GM06990 (cell line): ENCODE measurements at regions not wholly inside any gene's neighbourhood (a gene's known extent, or its start where the extent isn't known, plus 50 kb on each side); places are given as distances from the start of the nearest gene placed in this dataset.
"Not testable (repeated sequence)": the region's sequence is repeated elsewhere in the genome, so short reads cannot be mapped to it uniquely, and the experiment has no call there.

Source experiments
- DNase-seq: peaks from one replicate; pipeline ENCODE4 v3.0.0-alpha.2; 2011; ENCODE audit not compliant: insufficient read length; ENCODE audit errors: extremely low read depth
- H3K27me3 ChIP-seq: replicated peaks from 2 replicates; pipeline ENCODE4 v1.6.0; 2011; ENCODE audit warnings: low read length; ENCODE audit not compliant: control insufficient read depth, insufficient read depth
- H3K36me3 ChIP-seq: 2 replicates; pipeline ENCODE4 v1.5.1; 2011; ENCODE audit warnings: low read length; ENCODE audit not compliant: control insufficient read depth, insufficient read depth
- H3K4me3 ChIP-seq: replicated peaks from 2 replicates; pipeline ENCODE4 v1.5.1; 2011; ENCODE audit warnings: low read depth, mild to moderate bottlenecking, control low read depth, low read length
- CTCF ChIP-seq: IDR thresholded peaks from 2 replicates; pipeline ENCODE4 v1.5.1; 2011; ENCODE audit warnings: low read length, control low read depth, mild to moderate bottlenecking, inconsistent platforms; ENCODE audit not compliant: insufficient read depth, poor library complexity, severe bottlenecking

- Histone ChIP-seq H3K4me3 (no peak overlapping the region), H3K27me3 (no peaks in the 10 kb centered on the region), H3K36me3 (no peaks in the 10 kb centered on the region)
- DNase-seq: no peak
- no peak for TF ChIP-seq CTCF
Measured at GRCh38 chr2:37571587-37572136, 99.8 kb downstream of the CDC42EP3 start.

GRCh38 chr2:37573451-37574388 lies 97.7 kb downstream of the CDC42EP3 start:
- no peaks in the 10 kb centered on the region; the same call in 1 of the 2 replicates for H3K36me3 ChIP-seq
- TF ChIP-seq CTCF: no peak
- H3K4me3 ChIP-seq: no peak overlapping the region
- no peaks in the 10 kb centered on the region for H3K27me3 ChIP-seq
- DNase-seq: no peak

- no peak for TF ChIP-seq CTCF
Measured at GRCh38 chr2:37575780-37576179, 95.7 kb downstream of the CDC42EP3 start.

GRCh38 chr2:37576194-37576593 lies 95.2 kb downstream of the CDC42EP3 start:
- DNase-seq, H3K36me3 ChIP-seq, H3K27me3 ChIP-seq, H3K4me3 ChIP-seq: not testable (repeated sequence)

More at GRCh38 chr2:37575780-37576179, 95.7 kb downstream of the CDC42EP3 start:
- no peak for DNase-seq
- H3K27me3 ChIP-seq: no peaks in the 10 kb centered on the region
- H3K36me3 ChIP-seq: no peaks in the 10 kb centered on the region; the same call in 1 of the 2 replicates
- no peak overlapping the region for H3K4me3 ChIP-seq

- Histone ChIP-seq H3K4me3 (no peak overlapping the region), H3K36me3 (no peaks in the 10 kb centered on the region; the same call in 1 of the 2 replicates), H3K27me3 (no peaks in the 10 kb centered on the region)
- no peak for DNase-seq
- TF ChIP-seq CTCF: no peak
Measured at GRCh38 chr2:37576831-37577230, 94.6 kb downstream of the CDC42EP3 start.

GRCh38 chr2:37579192-37579713 lies 92.2 kb downstream of the CDC42EP3 start:
- H3K36me3 ChIP-seq: no peaks in the 10 kb centered on the region; the same call in 1 of the 2 replicates
- no peak for DNase-seq
- H3K4me3 ChIP-seq: no peak overlapping the region
- TF ChIP-seq CTCF: no peak
- no peaks in the 10 kb centered on the region for H3K27me3 ChIP-seq

GRCh38 chr2:37579949-37580348 lies 91.5 kb downstream of the CDC42EP3 start:
- H3K4me3 ChIP-seq, H3K27me3 ChIP-seq, DNase-seq, H3K36me3 ChIP-seq: not testable (repeated sequence)
